Kidney glomerular epithelial cell (primary cell): ENCODE measurements at regions not wholly inside any gene's neighbourhood (a gene's known extent, or its start where the extent isn't known, plus 50 kb on each side); places are given as distances from the start of the nearest gene placed in this dataset.
A peak's percentile ranks its signal among the peaks of the same experiment; 100 is the strongest.
"Not testable (repeated sequence)": the region's sequence is repeated elsewhere in the genome, so short reads cannot be mapped to it uniquely, and the experiment has no call there.

Experiments used
- DNase-seq: peaks from one replicate; lab custom pipeline; 2025; lab: John Stamatoyannopoulos, UW

- DNase-seq: not testable (repeated sequence)
Observed at GRCh38 chr1:101123904-101124303, 98.3 kb upstream of the DPH5 start.

GRCh38 chr1:101122452-101123166 is 97.0 kb upstream of the DPH5 start:
- no peak for DNase-seq

- no peak for DNase-seq
Observed at GRCh38 chr1:101121975-101122374, 96.4 kb upstream of the DPH5 start.

GRCh38 chr1:101121504-101121903 is 95.9 kb upstream of the DPH5 start:
- DNase-seq: no peak

GRCh38 chr1:101120868-101121267 is 95.3 kb upstream of the DPH5 start:
- peak; percentile 18 for DNase-seq

GRCh38 chr1:101119289-101119688 is 93.7 kb upstream of the DPH5 start:
- DNase-seq: no peak

- no peak for DNase-seq
Observed at GRCh38 chr1:101116006-101116405, 90.4 kb upstream of the DPH5 start.

GRCh38 chr1:101115112-101115511 is 89.5 kb upstream of the DPH5 start:
- no peak for DNase-seq

- not testable (repeated sequence) for DNase-seq
Observed at GRCh38 chr1:101114128-101114527, 88.5 kb upstream of the DPH5 start.

GRCh38 chr1:101112051-101112780 is 86.6 kb upstream of the DPH5 start:
- no peak for DNase-seq

GRCh38 chr1:101111461-101111860 is 85.9 kb upstream of the DPH5 start:
- DNase-seq: no peak

GRCh38 chr1:101109791-101110190 is 84.2 kb upstream of the DPH5 start:
- DNase-seq: no peak

GRCh38 chr1:101108111-101108500 is 82.5 kb upstream of the DPH5 start:
- no peak for DNase-seq

GRCh38 chr1:101107496-101108110 is 82.0 kb upstream of the DPH5 start:
- no peak for DNase-seq

- no peak for DNase-seq
Observed at GRCh38 chr1:101105877-101106276, 80.3 kb upstream of the DPH5 start.

- DNase-seq: no peak
Observed at GRCh38 chr1:101102426-101103156, 77.0 kb upstream of the DPH5 start.

- no peak for DNase-seq
Observed at GRCh38 chr1:101101360-101101759, 75.8 kb upstream of the DPH5 start.

GRCh38 chr1:101100674-101101073 is 75.1 kb upstream of the DPH5 start:
- DNase-seq: no peak

- no peak for DNase-seq
Observed at GRCh38 chr1:101098907-101099306, 73.3 kb upstream of the DPH5 start.

GRCh38 chr1:101098327-101098726 is 72.7 kb upstream of the DPH5 start:
- DNase-seq: no peak

- DNase-seq: no peak
Observed at GRCh38 chr1:101089613-101090338, 64.2 kb upstream of the DPH5 start.

GRCh38 chr1:101088431-101088830 is 62.8 kb upstream of the DPH5 start:
- DNase-seq: no peak
